Memory B cell (primary cell): ENCODE measurements at regions not wholly inside any gene's neighbourhood (a gene's known extent, or its start where the extent isn't known, plus 50 kb on each side); places are given as distances from the start of the nearest gene placed in this dataset.

Experiments used
- ATAC-seq: fragments of 150-1000 bp; cut with Tn5 transposase; 2 replicates; pipeline ENCODE4 v1.10.0; 2021; ENCODE audit warnings: low read depth, mild to moderate bottlenecking, moderate library complexity
- DNase-seq, 2 donors: peaks; one replicate each; pipeline ENCODE4 v3.0.0; 2022; ENCODE audit warnings: low spot score in 2 of 2
- H3K27ac Mint-ChIP-seq: one replicate; pipeline ENCODE4 v1.8.0; 2022; ENCODE audit warnings: mild to moderate bottlenecking, moderate library complexity, mixed read lengths
- H3K27me3 Mint-ChIP-seq: one replicate; pipeline ENCODE4 v1.8.0; 2022; ENCODE audit warnings: mixed read lengths
- H3K36me3 Mint-ChIP-seq: one replicate; pipeline ENCODE4 v1.8.0; 2022; ENCODE audit warnings: mild to moderate bottlenecking, mixed read lengths
- H3K4me1 Mint-ChIP-seq: one replicate; pipeline ENCODE4 v1.8.0; 2022; ENCODE audit warnings: mixed read lengths
- H3K4me3 Mint-ChIP-seq: one replicate; pipeline ENCODE4 v1.8.0; 2022; ENCODE audit warnings: mild to moderate bottlenecking, moderate library complexity, mixed read lengths
- H3K9me3 Mint-ChIP-seq: one replicate; pipeline ENCODE4 v1.8.0; 2022; ENCODE audit warnings: mixed read lengths

DNA sequence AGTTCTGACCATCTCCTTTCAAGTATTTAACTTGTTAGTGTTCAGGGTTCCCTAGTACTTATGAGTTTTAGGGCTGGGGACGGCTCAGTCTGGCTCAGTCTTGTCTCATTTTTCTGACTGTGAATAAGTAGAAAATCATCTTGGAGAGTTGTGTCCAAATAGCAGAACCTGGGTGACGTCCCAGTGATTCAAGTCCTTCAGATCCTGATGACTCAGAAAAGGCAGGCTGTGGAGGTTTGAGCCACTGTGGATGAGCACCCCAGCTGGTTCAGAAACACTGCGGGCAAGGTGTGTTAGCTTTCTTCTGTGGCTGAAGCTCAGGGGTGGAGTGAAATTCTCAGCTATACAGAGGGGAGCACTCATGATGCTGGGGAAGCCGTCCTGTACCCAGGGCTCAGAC lies 154.4 kb upstream of the NPY start:
- Mint-ChIP-seq H3K27me3 (peaks cover 1% of the 10 kb centered on the region), H3K27ac (no peak overlapping the region), H3K4me3 (no peak overlapping the region), H3K36me3 (no peaks in the 10 kb centered on the region), H3K4me1 (peaks cover 7% of the 10 kb centered on the region), H3K9me3 (no peaks in the 10 kb centered on the region)
- DNase-seq, result no peak
- ATAC-seq, result no peak

DNA sequence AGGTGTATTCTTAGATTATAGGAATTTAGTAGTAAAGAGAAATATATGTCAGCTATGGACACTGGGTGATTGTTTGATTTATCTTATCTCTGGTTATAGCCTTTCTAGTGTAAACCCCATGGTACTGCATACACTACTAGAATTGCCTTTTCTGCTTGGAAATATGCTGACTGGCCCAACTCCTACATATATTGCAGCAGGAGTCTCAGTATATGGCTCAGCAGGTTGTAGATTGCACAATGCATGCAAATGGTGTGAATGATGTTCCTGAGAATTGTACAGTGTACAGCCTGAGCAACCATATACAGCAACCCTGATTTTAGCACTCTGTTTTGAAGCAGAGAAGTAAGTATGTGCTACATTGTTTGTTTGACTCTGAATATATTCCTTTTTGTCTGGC lies 153.4 kb upstream of the NPY start:
- Mint-ChIP-seq H3K27me3 (peaks cover 1% of the 10 kb centered on the region), H3K9me3 (no peaks in the 10 kb centered on the region), H3K4me1 (peaks cover 10% of the 10 kb centered on the region), H3K36me3 (no peaks in the 10 kb centered on the region), H3K27ac (no peak overlapping the region), H3K4me3 (no peak overlapping the region)
- DNase-seq (no peak), ATAC-seq (no peak)

DNA sequence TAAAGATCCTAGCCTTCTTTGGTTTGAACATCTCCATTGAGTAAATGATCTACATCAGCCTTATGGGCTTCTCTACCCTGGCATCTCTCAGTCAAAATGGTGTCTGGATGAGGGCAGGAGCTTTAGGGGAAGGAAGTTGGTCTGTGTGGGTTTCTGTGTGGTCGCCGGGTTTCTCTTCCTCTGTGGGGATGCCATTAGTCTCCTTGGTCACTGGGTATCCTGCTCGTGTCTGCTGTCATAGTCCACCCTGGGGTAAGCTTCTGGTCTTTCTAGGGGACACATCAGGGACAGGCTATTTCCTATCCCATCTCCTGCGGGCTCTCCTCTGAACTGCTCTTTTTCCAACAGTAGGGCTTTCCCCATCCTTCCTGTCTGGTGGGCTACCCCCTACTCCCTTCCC lies 150.3 kb upstream of the NPY start:
- Mint-ChIP-seq H3K27me3 (peaks cover 3% of the 10 kb centered on the region), H3K4me3 (no peak overlapping the region), H3K27ac (no peak overlapping the region), H3K36me3 (no peaks in the 10 kb centered on the region), H3K4me1 (peaks cover 10% of the 10 kb centered on the region), H3K9me3 (no peaks in the 10 kb centered on the region)
- ATAC-seq (peak; percentile 63), DNase-seq (no peak)

DNA sequence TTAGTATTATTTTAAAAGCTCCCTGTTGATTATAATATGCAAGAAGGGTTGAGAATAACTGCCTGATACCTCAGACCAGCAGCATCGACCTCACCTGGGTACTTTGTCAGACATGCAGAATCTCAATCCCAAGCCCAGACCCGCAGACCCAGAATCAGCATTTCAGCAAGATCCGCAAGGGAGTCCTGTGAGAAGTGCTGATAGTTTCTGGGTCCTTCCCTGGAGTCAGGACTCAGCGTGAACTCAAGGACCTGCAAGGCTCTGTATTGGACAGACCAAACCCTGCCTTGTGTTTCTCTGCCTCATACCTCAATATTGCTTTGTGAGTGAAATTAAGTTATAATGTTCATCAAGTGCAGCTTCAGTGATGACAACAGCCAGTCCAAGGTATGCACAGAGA lies 149.5 kb upstream of the NPY start:
- no peaks in the 10 kb centered on the region for H3K36me3 Mint-ChIP-seq
- H3K4me3 Mint-ChIP-seq, result no peak overlapping the region
- no peak for DNase-seq
- no peaks in the 10 kb centered on the region for H3K9me3 Mint-ChIP-seq
- H3K27ac Mint-ChIP-seq, result no peak overlapping the region
- H3K4me1 Mint-ChIP-seq, result peaks cover 10% of the 10 kb centered on the region
- ATAC-seq, result no peak
- peaks cover 3% of the 10 kb centered on the region for H3K27me3 Mint-ChIP-seq

DNA sequence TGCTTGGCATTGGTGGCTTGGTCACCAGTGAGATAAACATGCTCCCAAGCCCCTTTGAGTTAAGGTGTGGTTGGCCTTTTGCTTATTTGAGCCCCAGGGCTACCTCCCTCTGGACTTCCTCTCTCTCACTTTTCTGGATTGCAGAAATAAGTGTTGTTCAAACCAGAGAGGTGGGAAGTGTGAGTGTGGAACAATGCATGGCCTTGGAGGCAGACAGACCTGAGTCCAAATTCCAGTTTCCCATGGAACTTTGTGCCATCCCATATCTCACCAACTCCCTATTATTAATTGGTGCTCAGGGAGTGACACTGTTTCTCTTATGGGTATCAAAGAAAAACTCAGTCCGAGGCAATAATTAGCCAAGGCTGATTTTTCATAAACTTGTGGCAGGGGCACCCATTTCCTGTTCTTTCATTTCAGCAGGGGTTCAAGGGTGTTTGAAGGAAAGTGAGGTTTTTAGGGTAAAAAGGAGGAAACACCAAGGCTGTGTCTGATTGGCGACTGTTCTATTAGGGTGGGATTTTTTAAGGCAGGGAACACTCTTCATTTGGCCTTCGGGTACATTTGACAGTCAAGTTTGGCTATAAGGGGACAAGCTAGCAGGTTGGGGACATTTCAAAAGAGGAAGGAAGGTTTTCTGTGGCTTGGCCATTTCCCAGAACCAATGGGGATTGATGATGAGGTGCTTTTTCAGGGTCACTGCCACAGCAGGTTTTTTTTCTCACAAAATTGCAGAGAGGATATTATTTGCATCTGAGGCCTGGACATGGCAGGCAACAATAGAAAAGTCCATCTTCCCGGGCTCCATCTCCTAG lies 148.8 kb upstream of the NPY start:
- no peak for ATAC-seq
- DNase-seq, result no peak
- Mint-ChIP-seq H3K36me3 (no peaks in the 10 kb centered on the region), H3K4me1 (peaks cover 10% of the 10 kb centered on the region), H3K9me3 (no peaks in the 10 kb centered on the region), H3K27me3 (peaks cover 3% of the 10 kb centered on the region), H3K27ac (no peak overlapping the region), H3K4me3 (no peak overlapping the region)

DNA sequence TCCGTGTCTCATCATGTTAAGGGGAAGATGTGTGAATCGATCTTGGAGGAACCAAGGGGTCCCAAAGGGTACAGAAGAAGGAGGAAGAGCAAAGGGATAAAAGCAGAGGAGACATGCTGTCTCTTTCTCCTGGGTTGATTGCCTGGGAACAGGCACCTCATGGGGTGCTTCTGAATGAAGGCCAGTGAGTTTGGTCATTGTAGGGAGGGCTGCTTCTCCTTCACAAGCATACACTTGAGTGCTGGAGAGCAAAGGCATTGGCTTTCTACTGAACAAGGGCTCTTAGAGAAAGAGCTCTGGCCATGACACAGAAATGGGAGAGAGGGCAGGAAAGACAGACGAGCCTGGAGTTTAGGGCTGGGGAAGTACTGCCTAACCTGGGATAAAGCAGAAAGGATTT lies 146.7 kb upstream of the NPY start:
- H3K4me1 Mint-ChIP-seq, result peaks cover 10% of the 10 kb centered on the region
- H3K27ac Mint-ChIP-seq, result no peak overlapping the region
- no peak overlapping the region for H3K4me3 Mint-ChIP-seq
- no peaks in the 10 kb centered on the region for H3K9me3 Mint-ChIP-seq
- no peaks in the 10 kb centered on the region for H3K36me3 Mint-ChIP-seq
- peaks cover 6% of the 10 kb centered on the region for H3K27me3 Mint-ChIP-seq
- DNase-seq (no peak), ATAC-seq (no peak)

DNA sequence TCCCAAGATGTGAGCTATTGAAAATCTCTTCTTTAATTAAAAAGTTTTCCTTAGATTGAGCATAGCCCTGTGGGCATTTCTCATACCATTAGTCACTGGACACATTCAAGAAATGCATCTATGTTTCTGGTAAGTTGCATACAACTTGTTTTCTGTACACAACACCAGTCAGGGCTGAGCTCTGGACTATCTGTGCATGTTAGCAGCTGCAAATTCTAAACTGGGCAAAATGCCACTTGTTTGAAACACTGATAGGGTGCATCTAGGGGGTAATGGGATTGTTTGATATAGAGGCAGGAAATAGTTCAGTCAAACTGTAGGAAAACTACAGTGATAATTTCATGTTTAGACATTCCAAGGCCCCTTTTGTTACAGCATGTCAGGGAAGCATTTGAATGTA lies 145.6 kb upstream of the NPY start:
- no peak for ATAC-seq
- no peak for DNase-seq
- H3K4me1 Mint-ChIP-seq, result peaks cover 10% of the 10 kb centered on the region
- no peak overlapping the region for H3K27ac Mint-ChIP-seq
- H3K36me3 Mint-ChIP-seq, result no peaks in the 10 kb centered on the region
- H3K27me3 Mint-ChIP-seq, result peaks cover 6% of the 10 kb centered on the region
- H3K9me3 Mint-ChIP-seq, result no peaks in the 10 kb centered on the region
- H3K4me3 Mint-ChIP-seq, result no peak overlapping the region

DNA sequence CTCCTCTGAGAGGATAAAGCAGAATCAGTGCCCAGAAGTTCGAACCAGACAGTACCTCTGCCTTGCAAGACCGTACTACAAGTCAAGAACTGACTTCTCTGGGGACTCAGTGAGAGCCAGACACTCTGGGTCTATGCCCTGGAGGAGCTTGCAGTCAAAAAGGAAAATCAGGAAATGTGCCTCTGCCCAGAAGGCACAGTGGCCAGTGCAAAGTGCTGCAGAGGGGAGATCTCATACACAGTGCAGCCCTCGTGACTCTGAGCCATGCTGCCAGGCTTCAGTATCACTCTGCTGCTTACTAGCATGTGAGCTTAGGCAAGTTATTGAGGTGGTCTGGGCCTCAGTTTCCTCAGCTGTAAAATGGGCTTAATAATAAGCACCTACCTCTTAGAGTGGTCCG lies 144.0 kb upstream of the NPY start:
- ATAC-seq, result no peak
- DNase-seq, result no peak
- Mint-ChIP-seq H3K27me3 (peaks cover 6% of the 10 kb centered on the region), H3K9me3 (no peaks in the 10 kb centered on the region), H3K27ac (no peak overlapping the region), H3K36me3 (no peaks in the 10 kb centered on the region), H3K4me3 (no peak overlapping the region), H3K4me1 (peaks cover 3% of the 10 kb centered on the region)

DNA sequence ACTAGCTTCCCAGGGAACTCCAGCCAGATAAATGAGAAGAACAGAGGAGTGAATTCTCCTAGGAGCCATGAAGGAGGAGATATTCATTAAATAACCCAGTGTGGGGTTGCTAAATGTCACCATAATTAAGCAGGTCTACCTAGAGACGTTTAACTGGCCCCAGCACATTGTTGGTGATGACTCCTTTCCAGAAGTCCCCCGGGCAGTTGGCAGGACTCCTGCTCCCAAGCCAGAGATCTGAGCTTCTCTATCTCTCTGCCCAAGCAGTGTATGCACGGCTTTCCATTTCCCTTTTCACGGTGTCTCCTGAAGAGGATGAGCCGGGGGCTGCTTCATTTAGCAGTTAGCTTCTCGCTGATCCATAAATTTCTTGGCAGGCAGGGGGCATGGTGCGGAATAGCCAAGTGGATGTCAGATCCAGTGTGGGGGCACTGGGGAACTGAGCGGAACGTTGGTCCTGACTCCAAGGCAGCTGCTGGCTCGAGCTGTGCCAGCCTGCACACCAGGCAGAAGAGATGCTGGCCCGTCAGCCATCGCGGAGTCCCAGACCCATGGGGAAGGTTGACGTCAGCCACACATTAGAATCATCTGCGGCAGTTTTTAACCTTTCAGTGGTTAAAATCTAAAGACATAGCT lies 142.0 kb upstream of the NPY start:
- no peaks in the 10 kb centered on the region for H3K4me1 Mint-ChIP-seq
- no peak for DNase-seq
- no peak overlapping the region for H3K4me3 Mint-ChIP-seq
- H3K36me3 Mint-ChIP-seq, result no peaks in the 10 kb centered on the region
- ATAC-seq, result no peak
- peaks cover 6% of the 10 kb centered on the region for H3K27me3 Mint-ChIP-seq
- no peaks in the 10 kb centered on the region for H3K9me3 Mint-ChIP-seq
- H3K27ac Mint-ChIP-seq, result no peak overlapping the region

DNA sequence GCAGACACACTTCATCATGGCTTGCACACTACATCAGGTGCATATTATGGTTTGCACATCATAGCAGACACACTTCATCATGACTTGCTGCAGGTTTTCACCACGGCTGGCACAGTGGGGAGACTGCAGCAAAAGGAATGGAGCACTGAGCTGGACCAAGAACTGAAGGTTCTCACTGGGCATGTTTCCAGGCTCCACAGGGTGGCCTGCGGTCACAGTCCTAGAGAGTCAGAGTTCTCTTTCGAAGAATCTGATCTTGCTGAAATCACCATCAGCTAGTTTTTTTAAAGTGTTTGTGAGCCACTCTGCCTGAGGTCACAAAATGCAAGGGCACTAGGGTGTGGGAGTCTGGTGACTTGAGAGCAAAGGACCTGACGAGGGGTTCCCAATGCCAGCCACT lies 140.4 kb upstream of the NPY start:
- no peaks in the 10 kb centered on the region for H3K4me1 Mint-ChIP-seq
- ATAC-seq (no peak), DNase-seq (no peak)
- H3K27me3 Mint-ChIP-seq, result peaks cover 4% of the 10 kb centered on the region
- no peak overlapping the region for H3K4me3 Mint-ChIP-seq
- H3K27ac Mint-ChIP-seq, result no peak overlapping the region
- H3K36me3 Mint-ChIP-seq, result no peaks in the 10 kb centered on the region
- H3K9me3 Mint-ChIP-seq, result no peaks in the 10 kb centered on the region

DNA sequence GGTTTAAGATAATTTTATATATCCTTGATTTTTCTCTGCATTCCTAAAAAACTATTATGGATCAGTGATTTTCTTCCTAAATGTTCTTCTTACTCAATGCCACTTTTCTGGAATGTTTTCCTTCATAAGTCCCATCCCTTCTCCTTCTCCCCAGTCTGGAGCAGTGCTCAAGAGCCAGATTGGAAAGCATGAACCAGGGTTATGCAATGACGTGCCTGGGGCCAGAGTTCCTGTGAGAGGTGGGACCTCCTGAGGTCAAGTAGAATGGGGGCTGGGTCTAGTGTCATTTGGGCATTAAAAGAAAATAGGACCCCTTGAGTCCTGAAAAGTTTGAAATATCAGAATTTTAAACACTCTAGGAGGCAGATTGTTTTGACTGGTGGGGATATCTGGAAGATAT lies 132.0 kb upstream of the NPY start:
- H3K36me3 Mint-ChIP-seq, result no peaks in the 10 kb centered on the region

DNA sequence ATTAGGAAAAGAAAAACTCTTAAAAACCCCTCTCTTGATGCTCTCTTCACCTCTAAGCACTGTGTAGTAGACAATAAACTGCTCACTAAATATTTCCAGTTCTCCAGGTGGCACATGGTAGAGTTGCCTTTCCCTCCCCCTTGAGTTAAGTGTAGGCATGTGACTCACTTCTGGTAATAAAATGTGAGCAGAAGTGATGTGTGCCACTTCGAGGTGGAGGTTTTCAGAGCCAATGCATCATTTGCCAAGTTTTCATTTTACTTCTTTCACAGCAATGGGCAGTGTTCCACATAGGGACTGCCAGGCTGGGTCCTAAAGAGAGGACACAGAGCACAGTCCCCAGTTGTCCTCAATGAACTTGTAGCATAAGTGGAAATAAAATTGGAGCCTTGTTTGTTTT lies 131.6 kb upstream of the NPY start:
- Mint-ChIP-seq H3K4me3 (no peak overlapping the region), H3K9me3 (peaks cover 3% of the 10 kb centered on the region), H3K4me1 (no peaks in the 10 kb centered on the region), H3K27ac (no peak overlapping the region), H3K36me3 (no peaks in the 10 kb centered on the region), H3K27me3 (peaks cover 5% of the 10 kb centered on the region)
- ATAC-seq, result no peak
- no peak for DNase-seq

More for the DNA sequence above, 132.0 kb upstream of the NPY start:
- DNase-seq (no peak), ATAC-seq (no peak)
- Mint-ChIP-seq H3K9me3 (peaks cover 3% of the 10 kb centered on the region), H3K4me1 (no peaks in the 10 kb centered on the region), H3K27me3 (peaks cover 5% of the 10 kb centered on the region), H3K4me3 (no peak overlapping the region), H3K27ac (no peak overlapping the region)

DNA sequence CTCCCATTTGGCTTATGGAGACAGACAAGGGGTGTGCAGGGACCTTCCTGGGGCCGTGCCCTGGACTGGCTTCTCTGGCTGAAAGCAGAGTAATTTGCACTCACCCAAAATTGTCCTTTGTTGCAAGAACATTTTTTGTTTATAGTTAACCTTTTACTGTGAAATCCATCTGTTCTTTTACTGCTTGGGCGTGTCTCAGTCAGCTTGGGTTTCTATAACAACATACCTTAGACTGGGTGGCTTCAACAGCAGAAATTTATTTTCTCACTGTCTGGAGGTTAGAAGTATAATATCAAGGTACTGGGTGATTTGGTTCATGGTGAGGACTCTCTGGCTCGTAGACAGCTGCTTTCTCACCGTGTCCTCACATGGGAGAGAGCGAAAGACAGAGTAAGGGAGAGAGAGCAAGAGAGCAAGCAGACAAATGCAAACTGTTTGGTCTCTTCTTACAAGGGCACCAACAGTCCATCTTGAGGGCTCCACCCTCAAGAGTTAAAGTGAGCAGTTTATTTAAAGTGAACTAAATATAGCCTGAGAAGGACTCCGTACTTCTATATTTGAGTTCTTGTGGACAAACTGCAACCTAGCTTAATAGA lies 131.0 kb upstream of the NPY start:
- peaks cover 5% of the 10 kb centered on the region for H3K27me3 Mint-ChIP-seq
- no peak overlapping the region for H3K4me3 Mint-ChIP-seq

DNA sequence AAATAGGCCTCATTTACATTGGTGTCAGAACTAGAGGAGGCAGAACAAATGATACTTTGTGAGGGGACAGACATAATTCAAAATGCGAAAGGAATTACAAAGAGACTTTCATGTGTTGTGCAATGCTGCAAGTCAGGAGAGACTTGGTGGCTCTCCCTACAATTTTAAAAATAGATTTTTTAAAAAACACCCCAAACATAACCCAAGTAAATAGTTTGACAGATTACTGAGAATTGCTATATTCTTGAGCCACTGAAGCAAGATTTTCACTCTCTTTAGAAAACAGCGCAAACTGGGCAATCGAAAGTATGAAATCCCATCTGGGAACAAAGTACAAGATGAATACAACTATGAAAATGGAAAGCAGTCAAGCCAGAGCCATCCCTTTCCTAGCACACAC lies 126.3 kb upstream of the NPY start:
- no peak for DNase-seq
- peaks cover 9% of the 10 kb centered on the region for H3K27me3 Mint-ChIP-seq

More for the DNA sequence above, 131.0 kb upstream of the NPY start:
- H3K4me1 Mint-ChIP-seq, result no peaks in the 10 kb centered on the region
- DNase-seq (no peak), ATAC-seq (no peak)
- peaks cover 3% of the 10 kb centered on the region for H3K9me3 Mint-ChIP-seq
- H3K36me3 Mint-ChIP-seq, result no peaks in the 10 kb centered on the region
- no peak overlapping the region for H3K27ac Mint-ChIP-seq

More for the DNA sequence above, 126.3 kb upstream of the NPY start:
- no peaks in the 10 kb centered on the region for H3K36me3 Mint-ChIP-seq
- ATAC-seq, result no peak
- H3K4me3 Mint-ChIP-seq, result no peak overlapping the region
- H3K27ac Mint-ChIP-seq, result no peak overlapping the region
- H3K4me1 Mint-ChIP-seq, result no peaks in the 10 kb centered on the region
- peaks cover 2% of the 10 kb centered on the region for H3K9me3 Mint-ChIP-seq
